SIG-M5 treated with dmso at 0.1 percent for 504 hours (cell line): ENCODE measurements at regions not wholly inside any gene's neighbourhood (a gene's known extent, or its start where the extent isn't known, plus 50 kb on each side); places are given as distances from the start of the nearest gene placed in this dataset.
A peak's percentile ranks its signal among the peaks of the same experiment; 100 is the strongest.
"Not testable (repeated sequence)": the region's sequence is repeated elsewhere in the genome, so short reads cannot be mapped to it uniquely, and the experiment has no call there.

Experiments
- DNase-seq: peaks from one replicate; lab custom pipeline; 2025; ENCODE audit not compliant: unreplicated experiment; lab: John Stamatoyannopoulos, UW

GRCh38 chr7:25069900-25070443, 55.1 kb downstream of the CYCS start:
- DNase-seq = peak; percentile 74

- DNase-seq = no peak
Observed at GRCh38 chr7:25068502-25069213, 56.4 kb downstream of the CYCS start.

GRCh38 chr7:25067726-25068501, 57.1 kb downstream of the CYCS start:
- no peak for DNase-seq

- no peak for DNase-seq
Observed at GRCh38 chr7:25066253-25066652, 58.8 kb downstream of the CYCS start.

GRCh38 chr7:25062380-25062779, 62.7 kb downstream of the CYCS start:
- no peak for DNase-seq

- DNase-seq = no peak
Observed at GRCh38 chr7:25060487-25061055, 64.5 kb downstream of the CYCS start.

GRCh38 chr7:25059576-25059975, 65.5 kb downstream of the CYCS start:
- DNase-seq = no peak

GRCh38 chr7:25056368-25056767, 68.7 kb downstream of the CYCS start:
- DNase-seq = no peak

- DNase-seq = no peak
Observed at GRCh38 chr7:25055520-25056220, 69.4 kb downstream of the CYCS start.

GRCh38 chr7:25054819-25055519, 70.1 kb downstream of the CYCS start:
- no peak for DNase-seq

GRCh38 chr7:25050223-25050622, 70.2 kb upstream of the OSBPL3 start:
- DNase-seq = no peak

- DNase-seq = no peak
Observed at GRCh38 chr7:25048444-25048834, 68.5 kb upstream of the OSBPL3 start.

- DNase-seq = not testable (repeated sequence)
Observed at GRCh38 chr7:25047571-25048443, 67.8 kb upstream of the OSBPL3 start.

- no peak for DNase-seq
Observed at GRCh38 chr7:25037325-25037724, 57.3 kb upstream of the OSBPL3 start.

GRCh38 chr7:25035274-25035673, 55.3 kb upstream of the OSBPL3 start:
- no peak for DNase-seq

GRCh38 chr7:25034136-25034535, 54.2 kb upstream of the OSBPL3 start:
- no peak for DNase-seq

- DNase-seq = no peak
Observed at GRCh38 chr7:25032774-25033743, 53.1 kb upstream of the OSBPL3 start.

GRCh38 chr7:25031432-25031831, 51.5 kb upstream of the OSBPL3 start:
- DNase-seq = no peak

GRCh38 chr7:25031007-25031406, 51.0 kb upstream of the OSBPL3 start:
- no peak for DNase-seq
